ENCODE measurements at regions not wholly inside any gene's neighbourhood (a gene's known extent, or its start where the extent isn't known, plus 50 kb on each side); places are given as distances from the start of the nearest gene placed in this dataset.

DNA sequence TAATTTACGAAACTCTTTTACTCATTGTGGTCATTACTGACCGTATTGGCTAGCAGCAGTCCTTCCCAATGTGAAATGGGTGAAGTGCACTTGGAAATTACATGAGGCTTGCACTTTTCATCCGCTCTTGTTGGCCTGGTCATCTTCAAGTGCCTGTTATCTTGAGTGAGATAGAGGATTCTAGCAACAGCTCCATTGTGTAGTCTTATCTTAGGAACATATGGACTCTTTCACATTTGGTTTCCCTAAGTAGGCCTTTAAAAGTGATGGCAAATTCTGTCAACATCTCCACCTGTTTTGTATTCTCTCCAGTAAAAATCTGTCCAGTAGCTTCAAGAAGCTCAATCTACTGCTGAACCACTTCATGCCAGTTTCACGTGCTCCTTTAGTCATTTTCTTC, 114.8 kb upstream of the MARCKS start:
- H3K36me3 ChIP-seq (replicated peaks in 1 of 2; ENCODE audit: control insufficient read depth in 1 of 2, insufficient read depth in 2 of 2, low read length in 1 of 2), result no peaks in the 10 kb centered on the region
- no peaks in the 10 kb centered on the region for H3F3A ChIP-seq (replicated peaks; ENCODE audit: insufficient read depth)
- no peaks in the 10 kb centered on the region for H3K9me3 ChIP-seq
- H3K4me2 ChIP-seq, result no peak overlapping the region
- H3K27me3 ChIP-seq (ENCODE audit: insufficient read depth), result no peaks in the 10 kb centered on the region
- no peak for DNase-seq
- H3K4me1 ChIP-seq (ENCODE audit: control insufficient read depth in 1 of 2, insufficient read depth in 2 of 2, low read depth in 1 of 2, low read length in 1 of 2), result peaks cover 0 to 3% of the 10 kb centered on the region in 2 experiments; a peak in 2 of 4 replicates
- no peak overlapping the region for H3K9ac ChIP-seq
- H3K9me2 ChIP-seq, result no peaks in the 10 kb centered on the region
- no peaks in the 10 kb centered on the region for H3K79me2 ChIP-seq (ENCODE audit: insufficient read depth)
- no peak overlapping the region for H2AFZ ChIP-seq (ENCODE audit: low read depth)
- no peak overlapping the region for H3K4me3 ChIP-seq (ENCODE audit: low read depth in 2 of 2, low read length in 1 of 2)
- ChIA-PET CTCF (interaction anchor here (1.6 kb wide), 1 partner anchor 117 kb away, joined by 5 read pairs; no protein-coding TSS in a partner anchor), POLR2A (no interaction called here)
- H3K27ac ChIP-seq (ENCODE audit: low read depth in 2 of 2, low read length in 1 of 2), result no peak overlapping the region
- TF ChIP-seq TAF1 (IDR thresholded peaks at IDR 0.05; ENCODE audit: borderline replicate concordance, low read depth, low read length) (no peak), CHD2 (IDR thresholded peaks at IDR 0.05; ENCODE audit: low read length, partially characterized antibody) (no peak), JUND (IDR thresholded peaks at IDR 0.05) (no peak), MAX (IDR thresholded peaks at IDR 0.05; ENCODE audit: low read depth) (no peak), EZH2phosphoT487 (IDR thresholded peaks at IDR 0.05; ENCODE audit: borderline replicate concordance, low read depth) (no peak), USF2 (IDR thresholded peaks at IDR 0.05; ENCODE audit: borderline replicate concordance, low read depth, low read length) (no peak), USF1 (IDR thresholded peaks at IDR 0.05; ENCODE audit: borderline replicate concordance, low read depth) (no peak), MEF2A (IDR thresholded peaks at IDR 0.05; ENCODE audit: borderline replicate concordance, low read depth) (no peak)
- TF ChIP-seq, protein P1, sequence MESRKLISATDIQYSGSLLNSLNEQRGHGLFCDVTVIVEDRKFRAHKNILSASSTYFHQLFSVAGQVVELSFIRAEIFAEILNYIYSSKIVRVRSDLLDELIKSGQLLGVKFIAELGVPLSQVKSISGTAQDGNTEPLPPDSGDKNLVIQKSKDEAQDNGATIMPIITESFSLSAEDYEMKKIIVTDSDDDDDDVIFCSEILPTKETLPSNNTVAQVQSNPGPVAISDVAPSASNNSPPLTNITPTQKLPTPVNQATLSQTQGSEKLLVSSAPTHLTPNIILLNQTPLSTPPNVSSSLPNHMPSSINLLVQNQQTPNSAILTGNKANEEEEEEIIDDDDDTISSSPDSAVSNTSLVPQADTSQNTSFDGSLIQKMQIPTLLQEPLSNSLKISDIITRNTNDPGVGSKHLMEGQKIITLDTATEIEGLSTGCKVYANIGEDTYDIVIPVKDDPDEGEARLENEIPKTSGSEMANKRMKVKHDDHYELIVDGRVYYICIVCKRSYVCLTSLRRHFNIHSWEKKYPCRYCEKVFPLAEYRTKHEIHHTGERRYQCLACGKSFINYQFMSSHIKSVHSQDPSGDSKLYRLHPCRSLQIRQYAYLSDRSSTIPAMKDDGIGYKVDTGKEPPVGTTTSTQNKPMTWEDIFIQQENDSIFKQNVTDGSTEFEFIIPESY (IDR thresholded peaks at IDR 0.05; ENCODE audit: borderline replicate concordance, low read depth), result no peak
- no peaks in the 10 kb centered on the region for H4K20me1 ChIP-seq (ENCODE audit: insufficient read depth)
- 97% methylated on average over 4 of the region's 4 CpGs for WGBS (ENCODE audit: low lambda C conversion rate)

GRCh38 chr6:113744861-113745260, 112.3 kb upstream of the MARCKS start:
- ChIA-PET POLR2A (no interaction called here), CTCF (interaction anchor here (1.2 kb wide), 1 partner anchor 35 kb away, joined by 3 read pairs; no protein-coding TSS in a partner anchor)
- no peaks in the 10 kb centered on the region for H3K79me2 ChIP-seq (ENCODE audit: insufficient read depth)
- H3K9me2 ChIP-seq, result no peaks in the 10 kb centered on the region
- H3F3A ChIP-seq (replicated peaks; ENCODE audit: insufficient read depth), result no peaks in the 10 kb centered on the region
- 78% methylated on average over 3 of the region's 3 CpGs for WGBS (ENCODE audit: low lambda C conversion rate)
- no peak for DNase-seq
- TF ChIP-seq TCF12 (IDR thresholded peaks at IDR 0.05), result 0 out of 2 replicates have a peak, but pooled peaks have one; percentile 5
- TF ChIP-seq MAX (IDR thresholded peaks at IDR 0.05; ENCODE audit: low read depth), result no peak
- TF ChIP-seq FOSL2 (IDR thresholded peaks at IDR 0.05; ENCODE audit: borderline replicate concordance, low read depth), result no peak
- TF ChIP-seq TAF1 (IDR thresholded peaks at IDR 0.05; ENCODE audit: borderline replicate concordance, low read depth, low read length), result no peak
- TF ChIP-seq YY1 (IDR thresholded peaks at IDR 0.05; ENCODE audit: low read depth), result no peak
- H4K20me1 ChIP-seq (ENCODE audit: insufficient read depth), result no peaks in the 10 kb centered on the region
- no peak overlapping the region for H3K27ac ChIP-seq (ENCODE audit: low read depth in 2 of 2, low read length in 1 of 2)
- no peak overlapping the region for H3K9ac ChIP-seq
- no peak overlapping the region for H3K4me3 ChIP-seq (ENCODE audit: low read depth in 2 of 2, low read length in 1 of 2)
- H2AFZ ChIP-seq (ENCODE audit: low read depth), result peak overlapping the region; percentile 68; the same call in 1 of the 2 replicates
- no peaks in the 10 kb centered on the region for H3K9me3 ChIP-seq
- H3K27me3 ChIP-seq (ENCODE audit: insufficient read depth), result no peaks in the 10 kb centered on the region
- no peaks in the 10 kb centered on the region for H3K36me3 ChIP-seq (replicated peaks in 1 of 2; ENCODE audit: control insufficient read depth in 1 of 2, insufficient read depth in 2 of 2, low read length in 1 of 2)
- no peak overlapping the region for H3K4me2 ChIP-seq
- H3K4me1 ChIP-seq (ENCODE audit: control insufficient read depth in 1 of 2, insufficient read depth in 2 of 2, low read depth in 1 of 2, low read length in 1 of 2), result peaks cover 0 to 3% of the 10 kb centered on the region in 2 experiments; a peak in 2 of 4 replicates

All from SK-N-SH (cell line).